ENCODE measurements at regions not wholly inside any gene's neighbourhood (a gene's known extent, or its start where the extent isn't known, plus 50 kb on each side); places are given as distances from the start of the nearest gene placed in this dataset.

DNA sequence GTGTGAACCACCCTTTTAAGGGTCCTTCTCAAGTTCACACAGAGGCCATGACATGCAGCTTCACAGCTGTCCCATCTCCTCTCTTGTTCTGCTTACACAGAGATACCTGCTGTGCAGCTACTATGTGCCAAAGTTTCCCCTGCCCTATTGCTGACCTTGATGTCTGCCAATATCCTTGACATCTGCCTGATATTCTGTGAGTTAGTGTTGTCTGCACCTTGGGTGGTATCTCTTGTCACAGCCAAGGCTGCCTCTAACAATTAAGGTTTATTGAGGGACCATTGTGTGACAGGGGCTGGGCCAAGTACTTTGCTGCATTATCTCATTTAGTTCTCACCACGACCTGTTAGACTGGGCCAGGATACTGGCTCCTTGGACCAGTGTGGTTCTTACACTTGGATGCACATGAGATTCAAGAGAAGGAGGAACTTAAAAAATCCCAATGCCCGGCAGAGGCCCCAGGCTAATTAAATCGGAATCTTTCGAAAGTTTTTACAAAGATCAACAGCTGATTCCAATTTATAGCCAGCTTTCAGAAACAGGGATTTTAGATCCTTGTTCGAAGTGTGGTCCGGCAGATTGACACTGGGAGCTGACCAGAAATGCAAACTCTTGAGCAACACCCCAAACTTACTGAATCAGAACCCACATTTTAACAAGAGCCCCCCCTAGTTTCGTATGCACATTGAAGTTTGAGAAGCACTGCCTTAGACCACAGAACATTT, 178.6 kb downstream of the SATB1 start:
- peaks cover 6% of the 10 kb centered on the region for H3K36me3 Mint-ChIP-seq (ENCODE audit: low read depth)
- H3K27me3 ChIP-seq (ENCODE audit: control insufficient read depth, insufficient read depth, low read length, poor library complexity, severe bottlenecking): no peaks in the 10 kb centered on the region
- H3K4me3 Mint-ChIP-seq: no peak overlapping the region
- peak overlapping the region; percentile 40 for H3K27ac ChIP-seq (ENCODE audit: low read depth, low read length)
- no peaks in the 10 kb centered on the region for H3K36me3 ChIP-seq (ENCODE audit: control insufficient read depth, insufficient read depth, low read length)
- H3K9me3 Mint-ChIP-seq: no peaks in the 10 kb centered on the region
- peak overlapping the region; percentile 23 for H3K27ac Mint-ChIP-seq
- peak; percentile 59 for DNase-seq
- H3K9ac ChIP-seq (ENCODE audit: extremely low read depth, low read length, poor library complexity, severe bottlenecking): no peak overlapping the region
- H3K4me1 Mint-ChIP-seq: peaks cover 40% of the 10 kb centered on the region
- no peaks in the 10 kb centered on the region for H3K27me3 Mint-ChIP-seq (ENCODE audit: insufficient read depth)
- H3K9me3 ChIP-seq (ENCODE audit: control insufficient read depth, low read length): no peaks in the 10 kb centered on the region
- H3K4me1 ChIP-seq (ENCODE audit: control insufficient read depth, insufficient read depth, low read length): peaks cover 14% of the 10 kb centered on the region
- WGBS, 2 experiments (ENCODE audit: insufficient coverage in 1 of 2, insufficient read length in 1 of 2): 80 to 83% methylated on average over 4 to 7 of the region's 7 CpGs
- H3K4me3 ChIP-seq (ENCODE audit: low read length): no peak overlapping the region
- no peak for TF ChIP-seq CTCF (conservative IDR thresholded peaks at IDR 0.05)

- H3K4me3 Mint-ChIP-seq: no peak overlapping the region
- TF ChIP-seq CTCF (conservative IDR thresholded peaks at IDR 0.05): no peak
- H3K4me3 ChIP-seq (ENCODE audit: low read length): no peak overlapping the region
- no peak for DNase-seq
- WGBS, 2 experiments (ENCODE audit: insufficient coverage in 1 of 2, insufficient read length in 1 of 2): 93 to 100% methylated on average over 1 to 4 of the region's 4 CpGs
- H3K9me3 Mint-ChIP-seq: no peaks in the 10 kb centered on the region
- no peaks in the 10 kb centered on the region for H3K9me3 ChIP-seq (ENCODE audit: control insufficient read depth, low read length)
- no peaks in the 10 kb centered on the region for H3K27me3 Mint-ChIP-seq (ENCODE audit: insufficient read depth)
- H3K4me1 Mint-ChIP-seq: peaks cover 40% of the 10 kb centered on the region
- H3K9ac ChIP-seq (ENCODE audit: extremely low read depth, low read length, poor library complexity, severe bottlenecking): no peak overlapping the region
- peaks cover 14% of the 10 kb centered on the region for H3K4me1 ChIP-seq (ENCODE audit: control insufficient read depth, insufficient read depth, low read length)
- H3K27ac ChIP-seq (ENCODE audit: low read depth, low read length): no peak overlapping the region
- no peaks in the 10 kb centered on the region for H3K36me3 ChIP-seq (ENCODE audit: control insufficient read depth, insufficient read depth, low read length)
- no peak overlapping the region for H3K27ac Mint-ChIP-seq
- no peaks in the 10 kb centered on the region for H3K27me3 ChIP-seq (ENCODE audit: control insufficient read depth, insufficient read depth, low read length, poor library complexity, severe bottlenecking)
- H3K36me3 Mint-ChIP-seq (ENCODE audit: low read depth): peaks cover 2% of the 10 kb centered on the region
Measured at GRCh38 chr3:18245721-18246120, 179.4 kb downstream of the SATB1 start.

DNA sequence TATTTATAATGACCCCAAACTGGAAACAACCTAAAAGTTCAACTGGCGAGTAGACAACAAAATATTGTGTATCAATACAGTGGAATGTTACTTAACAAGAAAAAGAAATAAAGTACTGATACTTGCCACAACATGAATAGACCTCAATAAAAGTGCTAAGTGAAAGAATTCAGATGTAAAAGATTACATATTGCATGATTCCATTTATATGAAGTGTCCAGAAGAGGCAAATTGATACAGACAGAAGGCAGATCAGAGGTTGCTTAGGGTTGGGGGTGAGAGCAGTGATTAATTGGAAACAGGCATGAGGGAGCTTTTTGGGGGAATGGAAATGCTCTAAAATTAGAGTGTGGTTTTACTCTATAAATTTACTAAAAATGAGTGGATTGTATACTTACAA, 183.3 kb downstream of the SATB1 start:
- H3K27ac ChIP-seq (ENCODE audit: low read depth, low read length): no peak overlapping the region
- Mint-ChIP-seq H3K27ac (no peak overlapping the region), H3K27me3 (ENCODE audit: insufficient read depth) (no peaks in the 10 kb centered on the region), H3K9me3 (no peaks in the 10 kb centered on the region), H3K36me3 (ENCODE audit: low read depth) (no peaks in the 10 kb centered on the region), H3K4me1 (peaks cover 40% of the 10 kb centered on the region), H3K4me3 (no peak overlapping the region)
- no peaks in the 10 kb centered on the region for H3K27me3 ChIP-seq (ENCODE audit: control insufficient read depth, insufficient read depth, low read length, poor library complexity, severe bottlenecking)
- no peak for TF ChIP-seq CTCF (conservative IDR thresholded peaks at IDR 0.05)
- no peaks in the 10 kb centered on the region for H3K9me3 ChIP-seq (ENCODE audit: control insufficient read depth, low read length)
- H3K4me3 ChIP-seq (ENCODE audit: low read length): no peak overlapping the region
- DNase-seq: no peak
- WGBS, 2 experiments (ENCODE audit: insufficient coverage in 1 of 2, insufficient read length in 1 of 2): 91% methylated on average over 1 of the region's 1 CpG; no CpG with 5 or more reads in 1 of the 2 experiments
- H3K4me1 ChIP-seq (ENCODE audit: control insufficient read depth, insufficient read depth, low read length): peaks cover 8% of the 10 kb centered on the region
- H3K36me3 ChIP-seq (ENCODE audit: control insufficient read depth, insufficient read depth, low read length): no peaks in the 10 kb centered on the region
- H3K9ac ChIP-seq (ENCODE audit: extremely low read depth, low read length, poor library complexity, severe bottlenecking): no peak overlapping the region

All from endodermal cell (in vitro differentiated cells).